ENCODE measurements at regions not wholly inside any gene's neighbourhood (a gene's known extent, or its start where the extent isn't known, plus 50 kb on each side); places are given as distances from the start of the nearest gene placed in this dataset.

DNA sequence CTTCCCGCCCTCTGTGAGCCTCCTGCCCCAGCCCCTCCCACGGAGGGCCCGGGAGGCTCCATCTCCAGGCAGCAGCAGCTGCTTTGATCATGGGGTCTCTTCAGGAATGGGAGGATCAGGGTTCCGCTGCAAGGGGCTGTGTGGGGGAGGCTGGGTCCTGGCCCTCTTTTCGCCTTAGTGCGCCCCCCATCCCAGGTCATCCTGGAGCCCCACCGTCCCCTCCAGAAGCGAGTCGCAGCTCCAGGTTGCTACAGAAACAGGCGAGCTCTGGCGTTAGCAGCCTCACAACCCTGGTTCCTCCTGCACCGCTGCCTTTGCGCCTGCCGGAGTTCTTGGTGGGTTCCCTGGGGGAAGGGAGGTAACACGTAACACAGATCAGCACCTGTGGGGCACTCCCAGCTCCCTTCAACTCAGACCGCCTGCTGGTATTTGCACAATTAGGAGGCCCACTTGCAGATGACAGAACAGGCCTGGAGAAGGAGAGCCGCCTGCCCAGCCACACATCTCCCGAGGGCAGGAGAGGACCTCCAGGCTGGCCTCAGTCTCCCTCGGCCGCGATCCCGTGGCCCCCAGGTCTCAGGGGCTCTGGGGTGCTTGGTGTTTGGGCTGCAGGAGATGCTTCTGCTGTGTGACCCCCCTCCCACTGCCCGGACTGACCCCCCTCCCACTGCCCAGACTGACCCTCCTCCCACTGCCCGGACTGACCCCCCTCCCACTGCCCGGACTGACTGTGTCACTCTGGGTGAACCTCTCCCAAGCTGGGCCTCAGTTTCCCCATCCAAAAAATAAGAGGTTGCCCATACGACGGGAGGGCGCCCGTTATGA lies 64.2 kb upstream of the ADRA2C start:
- H3K27ac ChIP-seq (ENCODE audit: low read depth, low read length): no peak overlapping the region
- H3K9ac ChIP-seq (ENCODE audit: extremely low read depth, low read length, poor library complexity, severe bottlenecking): no peak overlapping the region
- TF ChIP-seq, protein P1, sequence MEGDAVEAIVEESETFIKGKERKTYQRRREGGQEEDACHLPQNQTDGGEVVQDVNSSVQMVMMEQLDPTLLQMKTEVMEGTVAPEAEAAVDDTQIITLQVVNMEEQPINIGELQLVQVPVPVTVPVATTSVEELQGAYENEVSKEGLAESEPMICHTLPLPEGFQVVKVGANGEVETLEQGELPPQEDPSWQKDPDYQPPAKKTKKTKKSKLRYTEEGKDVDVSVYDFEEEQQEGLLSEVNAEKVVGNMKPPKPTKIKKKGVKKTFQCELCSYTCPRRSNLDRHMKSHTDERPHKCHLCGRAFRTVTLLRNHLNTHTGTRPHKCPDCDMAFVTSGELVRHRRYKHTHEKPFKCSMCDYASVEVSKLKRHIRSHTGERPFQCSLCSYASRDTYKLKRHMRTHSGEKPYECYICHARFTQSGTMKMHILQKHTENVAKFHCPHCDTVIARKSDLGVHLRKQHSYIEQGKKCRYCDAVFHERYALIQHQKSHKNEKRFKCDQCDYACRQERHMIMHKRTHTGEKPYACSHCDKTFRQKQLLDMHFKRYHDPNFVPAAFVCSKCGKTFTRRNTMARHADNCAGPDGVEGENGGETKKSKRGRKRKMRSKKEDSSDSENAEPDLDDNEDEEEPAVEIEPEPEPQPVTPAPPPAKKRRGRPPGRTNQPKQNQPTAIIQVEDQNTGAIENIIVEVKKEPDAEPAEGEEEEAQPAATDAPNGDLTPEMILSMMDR (conservative IDR thresholded peaks at IDR 0.05): no peak

DNA sequence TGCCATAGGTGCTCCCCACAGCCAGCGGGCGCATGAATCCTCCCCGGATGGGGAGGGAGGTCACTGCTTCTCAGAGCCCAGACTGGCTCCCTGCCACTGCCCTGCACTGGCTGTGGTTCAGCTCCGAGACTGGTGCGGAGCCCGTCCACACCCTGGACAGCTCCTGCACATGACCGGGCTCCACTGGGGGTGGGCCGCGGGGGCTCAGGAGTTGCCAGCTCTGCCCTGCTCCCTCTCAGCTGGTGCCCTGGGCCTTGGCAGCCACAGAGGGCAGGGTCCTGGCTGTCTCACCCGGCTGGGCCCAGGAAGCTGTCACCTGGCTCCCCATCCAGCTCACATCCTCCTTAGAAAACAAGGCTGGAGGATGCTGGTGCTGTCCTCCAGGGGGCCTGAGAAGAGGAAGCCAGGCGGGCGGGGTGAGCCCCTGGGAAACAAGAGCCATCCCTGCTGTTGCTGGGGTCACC lies 64.9 kb upstream of the ADRA2C start:
- H3K4me1 Mint-ChIP-seq: no peaks in the 10 kb centered on the region
- 89 to 100% methylated on average over 3 to 12 of the region's 12 CpGs for WGBS, 2 experiments (ENCODE audit: insufficient coverage in 1 of 2, insufficient read length in 1 of 2)
- H3K9me3 Mint-ChIP-seq: peaks cover 19% of the 10 kb centered on the region
- no peak for DNase-seq
- Histone ChIP-seq H3K4me1 (ENCODE audit: control insufficient read depth, insufficient read depth, low read length) (no peaks in the 10 kb centered on the region), H3K27me3 (ENCODE audit: control insufficient read depth, insufficient read depth, low read length, poor library complexity, severe bottlenecking) (no peaks in the 10 kb centered on the region), H3K27ac (ENCODE audit: low read depth, low read length) (no peak overlapping the region), H3K4me3 (ENCODE audit: low read length) (no peak overlapping the region), H3K9me3 (ENCODE audit: control insufficient read depth, low read length) (peaks cover 13% of the 10 kb centered on the region), H3K36me3 (ENCODE audit: control insufficient read depth, insufficient read depth, low read length) (no peaks in the 10 kb centered on the region), H3K9ac (ENCODE audit: extremely low read depth, low read length, poor library complexity, severe bottlenecking) (no peak overlapping the region)
- TF ChIP-seq, protein P1 (conservative IDR thresholded peaks at IDR 0.05): peak; percentile 57
- H3K4me3 Mint-ChIP-seq: no peak overlapping the region
- peaks cover 6% of the 10 kb centered on the region for H3K27me3 Mint-ChIP-seq (ENCODE audit: insufficient read depth)
- H3K36me3 Mint-ChIP-seq (ENCODE audit: low read depth): no peaks in the 10 kb centered on the region
- H3K27ac Mint-ChIP-seq: no peak overlapping the region

More for the DNA sequence above, 64.2 kb upstream of the ADRA2C start:
- Histone ChIP-seq H3K4me3 (ENCODE audit: low read length) (no peak overlapping the region), H3K4me1 (ENCODE audit: control insufficient read depth, insufficient read depth, low read length) (no peaks in the 10 kb centered on the region), H3K36me3 (ENCODE audit: control insufficient read depth, insufficient read depth, low read length) (no peaks in the 10 kb centered on the region), H3K9me3 (ENCODE audit: control insufficient read depth, low read length) (peaks cover 6% of the 10 kb centered on the region), H3K27me3 (ENCODE audit: control insufficient read depth, insufficient read depth, low read length, poor library complexity, severe bottlenecking) (no peaks in the 10 kb centered on the region)
- Mint-ChIP-seq H3K9me3 (peaks cover 12% of the 10 kb centered on the region), H3K27ac (no peak overlapping the region), H3K4me3 (no peak overlapping the region), H3K36me3 (ENCODE audit: low read depth) (no peaks in the 10 kb centered on the region), H3K4me1 (no peaks in the 10 kb centered on the region), H3K27me3 (ENCODE audit: insufficient read depth) (peaks cover 6% of the 10 kb centered on the region)
- WGBS, 2 experiments (ENCODE audit: insufficient coverage in 1 of 2, insufficient read length in 1 of 2): 86 to 89% methylated on average over 12 to 29 of the region's 29 CpGs
- DNase-seq: no peak

DNA sequence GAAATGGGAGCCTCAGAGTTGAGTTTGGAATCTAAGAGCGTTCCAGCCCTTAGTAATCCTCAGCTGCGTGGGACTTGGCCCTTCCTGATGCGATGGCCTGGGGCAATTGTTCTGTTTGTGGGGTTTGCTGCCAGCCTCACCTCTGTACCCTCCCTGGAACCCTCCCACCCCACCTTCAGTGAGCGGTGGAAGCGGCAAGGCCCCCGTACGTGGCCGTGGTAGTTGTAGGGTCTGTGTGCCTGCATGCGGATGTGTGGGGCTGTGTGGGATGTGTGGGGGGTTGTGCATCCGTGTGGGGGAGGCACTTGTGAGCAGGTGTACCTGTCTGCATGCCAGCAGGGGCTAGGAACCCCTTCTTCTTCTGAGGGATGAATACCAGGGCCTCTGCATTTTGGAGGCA lies 65.4 kb upstream of the ADRA2C start:
- TF ChIP-seq, protein P1 (conservative IDR thresholded peaks at IDR 0.05): no peak
- no peak overlapping the region for H3K27ac Mint-ChIP-seq
- Histone ChIP-seq H3K27ac (ENCODE audit: low read depth, low read length) (no peak overlapping the region), H3K9me3 (ENCODE audit: control insufficient read depth, low read length) (peaks cover 16% of the 10 kb centered on the region), H3K36me3 (ENCODE audit: control insufficient read depth, insufficient read depth, low read length) (no peaks in the 10 kb centered on the region), H3K4me3 (ENCODE audit: low read length) (no peak overlapping the region), H3K27me3 (ENCODE audit: control insufficient read depth, insufficient read depth, low read length, poor library complexity, severe bottlenecking) (no peaks in the 10 kb centered on the region), H3K4me1 (ENCODE audit: control insufficient read depth, insufficient read depth, low read length) (no peaks in the 10 kb centered on the region), H3K9ac (ENCODE audit: extremely low read depth, low read length, poor library complexity, severe bottlenecking) (no peak overlapping the region)
- H3K4me3 Mint-ChIP-seq: no peak overlapping the region
- no peak for DNase-seq
- peaks cover 6% of the 10 kb centered on the region for H3K27me3 Mint-ChIP-seq (ENCODE audit: insufficient read depth)
- 72 to 96% methylated on average over 2 to 10 of the region's 10 CpGs for WGBS, 2 experiments (ENCODE audit: insufficient coverage in 1 of 2, insufficient read length in 1 of 2)
- no peaks in the 10 kb centered on the region for H3K4me1 Mint-ChIP-seq
- H3K36me3 Mint-ChIP-seq (ENCODE audit: low read depth): no peaks in the 10 kb centered on the region
- peaks cover 23% of the 10 kb centered on the region for H3K9me3 Mint-ChIP-seq

Measured in endodermal cell (in vitro differentiated cells).